PC-9 (cell line): ENCODE measurements at regions not wholly inside any gene's neighbourhood (a gene's known extent, or its start where the extent isn't known, plus 50 kb on each side); places are given as distances from the start of the nearest gene placed in this dataset.

ENCODE experiments used
- BruUV-seq: library from RNA; stranded (reverse); fragments of 400-500 nt; replicated peaks from 2 replicates; lab custom pipeline; 2021; lab: Mats Ljungman, UMichigan
- CTCF ChIA-PET: fragments of 300-600 bp; sonication (Branson Sonifier 250); formaldehyde crosslinking; loops from one replicate; lab custom pipeline; 2022; ENCODE audit warnings: antibody characterized with exemption; lab: Charles Lee
- POLR2A ChIA-PET: fragments of 300-600 bp; sonication (Branson Sonifier 250); formaldehyde crosslinking; loops from one replicate; lab custom pipeline; 2022; ENCODE audit warnings: antibody characterized with exemption; ENCODE audit not compliant: unreplicated experiment; lab: Charles Lee
- DNase-seq, 2 experiments: peaks; one replicate each; pipeline versions ENCODE4 v3.0.0 to v3.0.0-alpha.2; 2015 to 2022; ENCODE audit warnings: mixed read lengths in 1 of 2
- H2AFZ ChIP-seq: fragments of 200-600 bp; sonication (generic); 2 replicates; pipeline ENCODE4 v1.8.1; 2017; ENCODE audit warnings: antibody characterized with exemption
- H3F3A ChIP-seq: fragments of 200-600 bp; sonication (generic); 2 replicates; pipeline ENCODE4 v1.8.1; 2017; ENCODE audit warnings: antibody characterized with exemption, mild to moderate bottlenecking, low read depth; ENCODE audit not compliant: insufficient read depth
- H3K27ac ChIP-seq: fragments of 200-600 bp; sonication (generic); 2 replicates; pipeline ENCODE4 v1.6.1; 2016; ENCODE audit warnings: mixed run types
- H3K27me3 ChIP-seq: fragments of 200-600 bp; sonication (generic); 2 replicates; pipeline ENCODE4 v1.6.1; 2016; ENCODE audit warnings: low read depth, mixed run types; ENCODE audit not compliant: insufficient read depth
- H3K36me3 ChIP-seq: fragments of 200-600 bp; sonication (generic); 2 replicates; pipeline ENCODE4 v1.6.1; 2016; ENCODE audit warnings: low read depth, mixed run types
- H3K4me1 ChIP-seq: fragments of 200-600 bp; sonication (generic); replicated peaks from 2 replicates; pipeline ENCODE4 v1.6.1; 2016; ENCODE audit warnings: mixed run types; ENCODE audit not compliant: insufficient read depth
- H3K4me2 ChIP-seq: fragments of 200-600 bp; sonication (generic); 2 replicates; pipeline ENCODE4 v1.6.1; 2017; ENCODE audit warnings: mixed run types
- H3K4me3 ChIP-seq: fragments of 200-600 bp; sonication (generic); 2 replicates; pipeline ENCODE4 v1.6.1; 2016; ENCODE audit warnings: mixed run types
- H3K79me2 ChIP-seq: fragments of 200-600 bp; sonication (generic); 2 replicates; pipeline ENCODE4 v1.6.1; 2017; ENCODE audit warnings: low read depth, mixed run types
- H3K9me2 ChIP-seq: fragments of 200-600 bp; sonication (generic); 2 replicates; pipeline ENCODE4 v1.8.1; 2017; ENCODE audit warnings: mild to moderate bottlenecking; ENCODE audit not compliant: insufficient read depth
- H3K9me3 ChIP-seq: fragments of 200-600 bp; sonication (generic); 2 replicates; pipeline ENCODE4 v1.8.1; 2016; ENCODE audit warnings: low read depth; ENCODE audit not compliant: insufficient read depth
- H4K20me1 ChIP-seq: fragments of 200-600 bp; sonication (generic); 2 replicates; pipeline ENCODE4 v1.8.1; 2017; ENCODE audit not compliant: insufficient read depth
- CTCF ChIP-seq: fragments of 200-600 bp; sonication (generic); conservative IDR thresholded peaks from 2 replicates; pipeline ENCODE4 v1.6.1; 2017; ENCODE audit warnings: mixed run types, antibody characterized with exemption, mild to moderate bottlenecking, moderate library complexity
- EZH2 ChIP-seq: fragments of 200-600 bp; sonication (generic); IDR thresholded peaks from 2 replicates; pipeline ENCODE4 v1.8.0; 2017; ENCODE audit warnings: antibody characterized with exemption, low read depth
- intact Hi-C: fragments of 100-400 bp; cut with micrococcal nuclease; formaldehyde crosslinking; loops from one replicate; pipeline ENCODE4 v1.10.0; 2022; ENCODE audit not compliant: unreplicated experiment

- intact Hi-C loops = no loop called here
- TF ChIP-seq EZH2 = no peak
- no peak for TF ChIP-seq CTCF
- no peaks in the 10 kb centered on the region for H3K79me2 ChIP-seq
- H3K9me2 ChIP-seq = no peaks in the 10 kb centered on the region
- no peaks in the 10 kb centered on the region for H3K36me3 ChIP-seq
- H3K9me3 ChIP-seq = no peaks in the 10 kb centered on the region
- H3K4me1 ChIP-seq = peaks cover 13% of the 10 kb centered on the region
- no peak overlapping the region for H2AFZ ChIP-seq
- ChIA-PET POLR2A (no interaction called here), CTCF (no interaction called here)
- BruUV-seq = no TSS peak
- H4K20me1 ChIP-seq = no peaks in the 10 kb centered on the region
- DNase-seq = no peak
- no peak overlapping the region for H3K27ac ChIP-seq
- H3K4me3 ChIP-seq = no peak overlapping the region
- peaks cover 8% of the 10 kb centered on the region for H3F3A ChIP-seq
- H3K4me2 ChIP-seq = no peak overlapping the region
- H3K27me3 ChIP-seq = no peaks in the 10 kb centered on the region
Observed at GRCh38 chr1:64337926-64338325, 132.0 kb upstream of the CACHD1 start.

GRCh38 chr1:64340361-64340760 is 129.6 kb upstream of the CACHD1 start:
- intact Hi-C loops = loop anchor here (5.0 to 10.0 kb wide), 4 partner anchors 73 to 1082 kb away; partner anchors contain the start of genes LEPR and LEPROT
- peaks cover 29% of the 10 kb centered on the region for H3F3A ChIP-seq
- POLR2A ChIA-PET = no interaction called here
- no peaks in the 10 kb centered on the region for H3K27me3 ChIP-seq
- no peak overlapping the region for H2AFZ ChIP-seq
- H3K36me3 ChIP-seq = no peaks in the 10 kb centered on the region
- TF ChIP-seq CTCF (no peak), EZH2 (no peak)
- no peaks in the 10 kb centered on the region for H3K79me2 ChIP-seq
- peaks cover 34% of the 10 kb centered on the region for H3K4me1 ChIP-seq
- no peak for DNase-seq
- no peak overlapping the region for H3K27ac ChIP-seq
- H4K20me1 ChIP-seq = no peaks in the 10 kb centered on the region
- H3K4me3 ChIP-seq = no peak overlapping the region
- H3K9me2 ChIP-seq = no peaks in the 10 kb centered on the region
- no peaks in the 10 kb centered on the region for H3K9me3 ChIP-seq
- BruUV-seq = no TSS peak
- CTCF ChIA-PET = no interaction called here
- no peak overlapping the region for H3K4me2 ChIP-seq

GRCh38 chr1:64343105-64343822 is 126.7 kb upstream of the CACHD1 start:
- Histone ChIP-seq H3K9me3 (no peaks in the 10 kb centered on the region), H3F3A (peaks cover 35% of the 10 kb centered on the region), H3K4me2 (peak overlapping the region; percentile 70), H3K4me3 (peak overlapping the region; percentile 15; the same call in 1 of the 2 replicates), H3K27me3 (no peaks in the 10 kb centered on the region), H3K36me3 (no peaks in the 10 kb centered on the region), H3K27ac (peak overlapping the region; percentile 91), H3K79me2 (no peaks in the 10 kb centered on the region), H3K4me1 (peaks cover 44% of the 10 kb centered on the region), H4K20me1 (no peaks in the 10 kb centered on the region), H2AFZ (no peak overlapping the region; the same call in 1 of the 2 replicates), H3K9me2 (no peaks in the 10 kb centered on the region)
- ChIA-PET CTCF (interaction anchor here (0.5 kb wide), 1 partner anchor 368 kb away, joined by 6 read pairs; no protein-coding TSS in a partner anchor), POLR2A (interaction anchor here (0.6 to 0.7 kb wide), 2 partner anchors 14 to 59 kb away, joined by 3 to 10 read pairs; no protein-coding TSS in a partner anchor)
- DNase-seq = peak; percentile 91 to 99
- no TSS peak for BruUV-seq
- no peak for TF ChIP-seq EZH2
- no peak for TF ChIP-seq CTCF
- intact Hi-C loops = loop anchor here (1.0 to 10.0 kb wide), 9 partner anchors 23 to 1079 kb away; partner anchors contain the start of genes CACHD1, LEPR and LEPROT
